ENCODE measurements at regions not wholly inside any gene's neighbourhood (a gene's known extent, or its start where the extent isn't known, plus 50 kb on each side); places are given as distances from the start of the nearest gene placed in this dataset.

DNA sequence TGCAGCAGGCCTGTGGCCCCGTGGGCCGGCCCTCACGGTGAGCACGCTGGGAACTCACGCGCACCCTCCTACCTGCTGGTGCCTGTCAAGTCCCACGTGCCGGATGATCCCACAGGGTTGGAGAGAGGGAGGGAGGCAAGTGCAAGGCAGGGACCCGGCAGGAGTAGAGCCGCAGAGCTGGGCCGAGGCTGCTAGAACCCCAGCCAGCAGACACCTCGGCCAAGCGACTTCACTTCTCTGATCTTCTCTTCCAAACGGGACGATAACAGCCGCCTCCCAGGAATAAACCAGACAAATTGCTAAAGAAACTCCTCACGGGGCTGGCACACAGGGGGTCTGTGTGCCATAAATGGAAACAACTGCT is 1232.8 kb downstream of the TBC1D22A start:
- no TSS peak for BruUV-seq (replicated peaks)
- in situ Hi-C loops (cut with HindIII; ENCODE audit: low pct_unique_long_range_greater_than_20kb, low sequenced_read_pairs) = no loop called here
- Histone ChIP-seq H3K4me1 (ENCODE audit: control insufficient read depth, insufficient read depth, low read length) (no peaks in the 10 kb centered on the region), H3K9me3 (ENCODE audit: control insufficient read depth, insufficient read depth, low read depth, low read length) (no peaks in the 10 kb centered on the region), H3K27ac (ENCODE audit: low read length) (no peak overlapping the region), H3K36me3 (ENCODE audit: control insufficient read depth, insufficient read depth, low read length) (no peaks in the 10 kb centered on the region), H3K27me3 (ENCODE audit: control insufficient read depth, insufficient read depth, low read length) (no peaks in the 10 kb centered on the region), H3K4me3 (ENCODE audit: low read depth in 2 of 2, low read length in 2 of 2) (no peak overlapping the region)
- POLR2A ChIA-PET = no interaction called here
- no peak for ATAC-seq
- DNase-seq (ENCODE audit: low read depth, low spot score) = no peak
- intact Hi-C loops (cut with micrococcal nuclease; ENCODE audit: unreplicated experiment) = no loop called here
- CTCF ChIA-PET = no interaction called here
- no peak for TF ChIP-seq POLR2AphosphoS5 (IDR thresholded peaks at IDR 0.05; ENCODE audit: low read depth, low read length)
- no peak for TF ChIP-seq CTCF (IDR thresholded peaks at IDR 0.05)
- TF ChIP-seq TCF7L2 (IDR thresholded peaks at IDR 0.05; ENCODE audit: low read depth, low read length) = no peak
- TF ChIP-seq SIN3A (IDR thresholded peaks at IDR 0.05; ENCODE audit: borderline replicate concordance, insufficient read depth, low read depth, low read length) = no peak
- TF ChIP-seq, protein P1, sequence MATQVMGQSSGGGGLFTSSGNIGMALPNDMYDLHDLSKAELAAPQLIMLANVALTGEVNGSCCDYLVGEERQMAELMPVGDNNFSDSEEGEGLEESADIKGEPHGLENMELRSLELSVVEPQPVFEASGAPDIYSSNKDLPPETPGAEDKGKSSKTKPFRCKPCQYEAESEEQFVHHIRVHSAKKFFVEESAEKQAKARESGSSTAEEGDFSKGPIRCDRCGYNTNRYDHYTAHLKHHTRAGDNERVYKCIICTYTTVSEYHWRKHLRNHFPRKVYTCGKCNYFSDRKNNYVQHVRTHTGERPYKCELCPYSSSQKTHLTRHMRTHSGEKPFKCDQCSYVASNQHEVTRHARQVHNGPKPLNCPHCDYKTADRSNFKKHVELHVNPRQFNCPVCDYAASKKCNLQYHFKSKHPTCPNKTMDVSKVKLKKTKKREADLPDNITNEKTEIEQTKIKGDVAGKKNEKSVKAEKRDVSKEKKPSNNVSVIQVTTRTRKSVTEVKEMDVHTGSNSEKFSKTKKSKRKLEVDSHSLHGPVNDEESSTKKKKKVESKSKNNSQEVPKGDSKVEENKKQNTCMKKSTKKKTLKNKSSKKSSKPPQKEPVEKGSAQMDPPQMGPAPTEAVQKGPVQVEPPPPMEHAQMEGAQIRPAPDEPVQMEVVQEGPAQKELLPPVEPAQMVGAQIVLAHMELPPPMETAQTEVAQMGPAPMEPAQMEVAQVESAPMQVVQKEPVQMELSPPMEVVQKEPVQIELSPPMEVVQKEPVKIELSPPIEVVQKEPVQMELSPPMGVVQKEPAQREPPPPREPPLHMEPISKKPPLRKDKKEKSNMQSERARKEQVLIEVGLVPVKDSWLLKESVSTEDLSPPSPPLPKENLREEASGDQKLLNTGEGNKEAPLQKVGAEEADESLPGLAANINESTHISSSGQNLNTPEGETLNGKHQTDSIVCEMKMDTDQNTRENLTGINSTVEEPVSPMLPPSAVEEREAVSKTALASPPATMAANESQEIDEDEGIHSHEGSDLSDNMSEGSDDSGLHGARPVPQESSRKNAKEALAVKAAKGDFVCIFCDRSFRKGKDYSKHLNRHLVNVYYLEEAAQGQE (IDR thresholded peaks at IDR 0.05; ENCODE audit: insufficient read depth in 1 of 2, low read depth in 2 of 2, low read length in 1 of 2) = no peak

DNA sequence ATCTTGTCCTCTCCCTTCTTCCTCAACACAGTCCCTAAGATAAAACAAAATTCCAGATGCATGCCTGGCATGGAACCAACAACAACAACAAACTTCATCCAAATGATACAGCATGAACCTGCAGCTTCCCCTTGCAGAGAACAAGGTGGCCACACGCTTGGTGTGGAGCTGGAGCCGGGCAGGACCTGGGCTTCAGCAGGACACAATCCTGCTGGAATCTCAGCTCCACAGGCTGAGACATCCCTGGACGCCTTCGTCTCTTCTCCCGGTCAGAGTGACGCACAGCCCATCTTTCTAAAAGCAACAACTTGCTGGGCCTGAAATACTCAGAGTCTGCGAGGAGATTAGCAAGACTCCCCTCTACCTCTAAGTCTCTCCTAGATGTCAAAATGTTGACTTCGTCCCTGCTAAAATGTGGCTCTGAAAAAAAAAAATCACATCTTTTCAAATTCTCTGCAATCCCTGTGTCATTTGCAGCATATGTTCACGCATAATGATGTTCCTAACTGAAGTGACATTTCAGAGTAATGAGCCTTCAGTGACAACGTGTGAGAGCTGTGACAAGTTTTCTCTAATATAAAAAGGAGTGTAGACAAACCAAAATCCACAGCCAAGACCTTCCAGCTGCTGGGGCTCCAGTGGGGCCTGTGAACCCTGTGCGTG is 1232.3 kb downstream of the TBC1D22A start:
- no peaks in the 10 kb centered on the region for H3K27me3 ChIP-seq (ENCODE audit: control insufficient read depth, insufficient read depth, low read length)
- intact Hi-C loops (cut with micrococcal nuclease; ENCODE audit: unreplicated experiment) (no loop called here), in situ Hi-C loops (cut with HindIII; ENCODE audit: low pct_unique_long_range_greater_than_20kb, low sequenced_read_pairs) (no loop called here)
- no peak for DNase-seq (ENCODE audit: low read depth, low spot score)
- H3K4me3 ChIP-seq (ENCODE audit: low read depth in 2 of 2, low read length in 2 of 2) = no peak overlapping the region
- no peaks in the 10 kb centered on the region for H3K4me1 ChIP-seq (ENCODE audit: control insufficient read depth, insufficient read depth, low read length)
- H3K36me3 ChIP-seq (ENCODE audit: control insufficient read depth, insufficient read depth, low read length) = no peaks in the 10 kb centered on the region
- no TSS peak for BruUV-seq (replicated peaks)
- ATAC-seq = no peak
- ChIA-PET CTCF (no interaction called here), POLR2A (no interaction called here)
- no peak overlapping the region for H3K27ac ChIP-seq (ENCODE audit: low read length)
- TF ChIP-seq, protein P1 (IDR thresholded peaks at IDR 0.05; ENCODE audit: insufficient read depth in 1 of 2, low read depth in 2 of 2, low read length in 1 of 2) = no peak
- TF ChIP-seq POLR2AphosphoS5 (IDR thresholded peaks at IDR 0.05; ENCODE audit: low read depth, low read length) (no peak), TCF7L2 (IDR thresholded peaks at IDR 0.05; ENCODE audit: low read depth, low read length) (no peak), CTCF (IDR thresholded peaks at IDR 0.05) (no peak), SIN3A (IDR thresholded peaks at IDR 0.05; ENCODE audit: borderline replicate concordance, insufficient read depth, low read depth, low read length) (no peak)
- no peaks in the 10 kb centered on the region for H3K9me3 ChIP-seq (ENCODE audit: control insufficient read depth, insufficient read depth, low read depth, low read length)

All from Panc1 (cell line).